ENCODE measurements at regions not wholly inside any gene's neighbourhood (a gene's known extent, or its start where the extent isn't known, plus 50 kb on each side); places are given as distances from the start of the nearest gene placed in this dataset.

- Mint-ChIP-seq H3K4me3 (ENCODE audit: unreplicated experiment) (no peak overlapping the region), H3K27ac (ENCODE audit: unreplicated experiment) (no peak overlapping the region), H3K27me3 (ENCODE audit: insufficient read depth, unreplicated experiment) (no peaks in the 10 kb centered on the region), H3K36me3 (ENCODE audit: insufficient read depth, unreplicated experiment) (no peaks in the 10 kb centered on the region), H3K4me1 (ENCODE audit: low read depth, unreplicated experiment) (peaks cover 10% of the 10 kb centered on the region), H3K9me3 (ENCODE audit: unreplicated experiment) (no peaks in the 10 kb centered on the region)
- no peaks in the 10 kb centered on the region for H3K27me3 ChIP-seq (replicated peaks; ENCODE audit: control insufficient read depth, insufficient read depth, low read length)
- H3K4me1 ChIP-seq = no peaks in the 10 kb centered on the region
- no peak for TF ChIP-seq CTCF (IDR thresholded peaks at IDR 0.05; ENCODE audit: insufficient read depth in 1 of 2, low read depth in 1 of 2, low read length in 1 of 2, severe bottlenecking in 1 of 2, unreplicated experiment in 1 of 2)
- CTCF ChIA-PET = no interaction called here
- no peak for DNase-seq
- no peaks in the 10 kb centered on the region for H3K36me3 ChIP-seq (ENCODE audit: control insufficient read depth, insufficient read depth, low read length)
- H3K9me3 ChIP-seq = no peaks in the 10 kb centered on the region
- intact Hi-C loops (cut with micrococcal nuclease; ENCODE audit: unreplicated experiment) = no loop called here
- BruUV-seq (replicated peaks) = no TSS peak
- POLR2A ChIA-PET = no interaction called here
- no peak overlapping the region for H3K4me3 ChIP-seq (ENCODE audit: low read depth, low read length)
These were observed 119.1 kb upstream of the FOXP2 start for GRCh38 chr7:114295522-114295921.

GRCh38 chr7:114294036-114294435, 120.6 kb upstream of the FOXP2 start:
- Mint-ChIP-seq H3K27ac (ENCODE audit: unreplicated experiment) (no peak overlapping the region), H3K4me3 (ENCODE audit: unreplicated experiment) (no peak overlapping the region), H3K9me3 (ENCODE audit: unreplicated experiment) (no peaks in the 10 kb centered on the region), H3K36me3 (ENCODE audit: insufficient read depth, unreplicated experiment) (no peaks in the 10 kb centered on the region), H3K27me3 (ENCODE audit: insufficient read depth, unreplicated experiment) (no peaks in the 10 kb centered on the region), H3K4me1 (ENCODE audit: low read depth, unreplicated experiment) (peaks cover 10% of the 10 kb centered on the region)
- ChIA-PET POLR2A (no interaction called here), CTCF (no interaction called here)
- no peak for DNase-seq
- Histone ChIP-seq H3K9me3 (no peaks in the 10 kb centered on the region), H3K4me3 (ENCODE audit: low read depth, low read length) (no peak overlapping the region), H3K4me1 (no peaks in the 10 kb centered on the region), H3K27me3 (replicated peaks; ENCODE audit: control insufficient read depth, insufficient read depth, low read length) (no peaks in the 10 kb centered on the region), H3K36me3 (ENCODE audit: control insufficient read depth, insufficient read depth, low read length) (no peaks in the 10 kb centered on the region)
- intact Hi-C loops (cut with micrococcal nuclease; ENCODE audit: unreplicated experiment) = no loop called here
- no TSS peak for BruUV-seq (replicated peaks)
- TF ChIP-seq CTCF (IDR thresholded peaks at IDR 0.05; ENCODE audit: insufficient read depth in 1 of 2, low read depth in 1 of 2, low read length in 1 of 2, severe bottlenecking in 1 of 2, unreplicated experiment in 1 of 2) = no peak

- no peak overlapping the region for H3K27ac Mint-ChIP-seq (ENCODE audit: unreplicated experiment)
- no peaks in the 10 kb centered on the region for H3K9me3 ChIP-seq
- H3K36me3 Mint-ChIP-seq (ENCODE audit: insufficient read depth, unreplicated experiment) = no peaks in the 10 kb centered on the region
- no TSS peak for BruUV-seq (replicated peaks)
- no peaks in the 10 kb centered on the region for H3K27me3 ChIP-seq (replicated peaks; ENCODE audit: control insufficient read depth, insufficient read depth, low read length)
- ChIA-PET POLR2A (no interaction called here), CTCF (no interaction called here)
- TF ChIP-seq CTCF (IDR thresholded peaks at IDR 0.05; ENCODE audit: insufficient read depth in 1 of 2, low read depth in 1 of 2, low read length in 1 of 2, severe bottlenecking in 1 of 2, unreplicated experiment in 1 of 2) = no peak
- intact Hi-C loops (cut with micrococcal nuclease; ENCODE audit: unreplicated experiment) = no loop called here
- H3K9me3 Mint-ChIP-seq (ENCODE audit: unreplicated experiment) = no peaks in the 10 kb centered on the region
- no peaks in the 10 kb centered on the region for H3K4me1 ChIP-seq
- DNase-seq = no peak
- H3K4me1 Mint-ChIP-seq (ENCODE audit: low read depth, unreplicated experiment) = peaks cover 10% of the 10 kb centered on the region
- H3K36me3 ChIP-seq (ENCODE audit: control insufficient read depth, insufficient read depth, low read length) = no peaks in the 10 kb centered on the region
- H3K4me3 Mint-ChIP-seq (ENCODE audit: unreplicated experiment) = no peak overlapping the region
- H3K4me3 ChIP-seq (ENCODE audit: low read depth, low read length) = no peak overlapping the region
- no peaks in the 10 kb centered on the region for H3K27me3 Mint-ChIP-seq (ENCODE audit: insufficient read depth, unreplicated experiment)
These were observed 121.2 kb upstream of the FOXP2 start for GRCh38 chr7:114293289-114294012.

All from Caco-2 (cell line).